Gastrocnemius medialis (tissue), 4 donors: ENCODE measurements at regions not wholly inside any gene's neighbourhood (a gene's known extent, or its start where the extent isn't known, plus 50 kb on each side); places are given as distances from the start of the nearest gene placed in this dataset.

Experiments used
- CTCF ChIP-seq, 5 experiments: fragments of 450-650 bp in 3 of 5; fragments of 200-600 bp in 2 of 5; sonication (generic) in 2 of 5; IDR thresholded peaks in 4 of 5; conservative IDR thresholded peaks in 1 of 5; 1 replicate in 4 of 5; 2 replicates in 1 of 5; pipeline ENCODE4 v1.5.1; 2016 to 2019; ENCODE audit warnings: antibody characterized with exemption in 5 of 5, mild to moderate bottlenecking in 3 of 5, moderate library complexity in 3 of 5
- POLR2A ChIP-seq, 2 donors: fragments of 450-650 bp; IDR thresholded peaks; one replicate each; pipeline ENCODE4 v1.6.1; 2017; ENCODE audit warnings: antibody characterized with exemption in 2 of 2, mild to moderate bottlenecking in 2 of 2, moderate library complexity in 2 of 2

- TF ChIP-seq POLR2A (IDR thresholded peaks at IDR 0.05), result no peak
- TF ChIP-seq CTCF (IDR thresholded peaks at IDR 0.05 in 4 of 5, conservative IDR thresholded peaks at IDR 0.05 in 1 of 5), result no peak
These were observed 88.3 kb downstream of the NCOR2 start for GRCh38 chr12:124478985-124479645.
